HCT116 (cell line): ENCODE measurements at regions not wholly inside any gene's neighbourhood (a gene's known extent, or its start where the extent isn't known, plus 50 kb on each side); places are given as distances from the start of the nearest gene placed in this dataset.

Experiments
- ATAC-seq: fragments of 200-7000 bp; cut with Tn5 transposase; 2 replicates; pipeline ENCODE4 v1.9.1; 2020; ENCODE audit warnings: mild to moderate bottlenecking, moderate library complexity
- BruUV-seq: library from RNA; stranded (reverse); fragments of 400-500 nt; replicated peaks from 2 replicates; lab custom pipeline; 2021; lab: Mats Ljungman, UMichigan
- CTCF ChIA-PET: fragments of 300-600 bp; sonication (Branson Sonifier 250); formaldehyde crosslinking; loops from one replicate; lab custom pipeline; 2021; ENCODE audit warnings: antibody characterized with exemption; lab: Charles Lee
- POLR2A ChIA-PET: fragments of 300-600, 350-600 bp; sonication (Branson Sonifier 250); formaldehyde crosslinking; loops from one replicate; lab custom pipeline; 2021; ENCODE audit warnings: antibody characterized with exemption; lab: Charles Lee
- RAD21 ChIA-PET, 2 experiments: fragments of 300-600 bp; sonication (Branson Sonifier 250); formaldehyde crosslinking; loops; one replicate each; lab custom pipeline; 2023; ENCODE audit warnings: low total read pairs in 2 of 2; ENCODE audit not compliant: uncharacterized antibody in 2 of 2, unreplicated experiment in 2 of 2, low non-redundant PET in 1 of 2; lab: Charles Lee
- DNase-seq: peaks from one replicate; pipeline ENCODE4 v3.0.0-alpha.2; 2010; ENCODE audit warnings: low read depth, low spot score
- H2AFZ ChIP-seq: fragments of 200-600 bp; shearing (Covaris generic), sonication (generic); 2 replicates; pipeline ENCODE4 v1.6.1; 2017; ENCODE audit warnings: low read depth, mixed run types, mixed read lengths, antibody characterized with exemption, low read length; ENCODE audit not compliant: poor library complexity, severe bottlenecking
- H3K27ac ChIP-seq: 2 replicates; pipeline ENCODE4 v1.5.1; 2012; ENCODE audit warnings: low read depth, low read length
- H3K27me3 ChIP-seq: fragments of 200-600 bp; sonication (generic); 2 replicates; pipeline ENCODE4 v1.6.1; 2016; ENCODE audit warnings: mixed run types, low read length, mixed read lengths; ENCODE audit not compliant: insufficient read depth
- H3K36me3 ChIP-seq, 2 experiments: fragments of 200-500 bp in 1 of 2; fragments of 200-600 bp in 1 of 2; sonication (Bioruptor generic) in 1 of 2; sonication (generic) in 1 of 2; 2 replicates each; pipeline versions ENCODE4 v1.5.1 to v1.6.1; 2014 to 2016; ENCODE audit warnings: low read length in 2 of 2, inconsistent platforms in 1 of 2, mixed read lengths in 1 of 2, mixed run types in 1 of 2; ENCODE audit not compliant: insufficient read depth in 2 of 2, control insufficient read depth in 1 of 2
- H3K4me1 ChIP-seq, 2 experiments: fragments of 200-600 bp in 1 of 2; sonication (generic) in 1 of 2; 2 replicates each; pipeline versions ENCODE4 v1.5.1 to v1.6.1; 2012 to 2017; ENCODE audit warnings: low read length in 2 of 2, inconsistent platforms in 1 of 2, mild to moderate bottlenecking in 1 of 2, mixed read lengths in 1 of 2, mixed run types in 1 of 2, moderate library complexity in 1 of 2; ENCODE audit not compliant: insufficient read depth in 2 of 2, control insufficient read depth in 1 of 2
- H3K4me2 ChIP-seq: fragments of 200-600 bp; sonication (generic); 2 replicates; pipeline ENCODE4 v1.6.1; 2017; ENCODE audit warnings: mixed run types, low read length, mixed read lengths
- H3K4me3 ChIP-seq, 2 experiments: fragments of 200-600 bp in 1 of 2; sonication (generic) in 1 of 2; replicated peaks in 1 of 2; 2 replicates each; pipeline ENCODE4 v1.5.1; 2011 to 2016; ENCODE audit warnings: low read length in 2 of 2, control low read depth in 1 of 2, low read depth in 1 of 2, mild to moderate bottlenecking in 1 of 2, mixed read lengths in 1 of 2, mixed run types in 1 of 2
- H3K79me2 ChIP-seq: fragments of 200-600 bp; sonication (generic); 2 replicates; pipeline ENCODE4 v1.6.1; 2017; ENCODE audit warnings: mild to moderate bottlenecking, mixed run types, low read length, moderate library complexity, mixed read lengths; ENCODE audit not compliant: insufficient read depth
- H3K9ac ChIP-seq: fragments of 200-600 bp; sonication (generic); 2 replicates; pipeline ENCODE4 v1.6.1; 2016; ENCODE audit warnings: low read length, mixed read lengths
- H3K9me2 ChIP-seq: fragments of 200-600 bp; sonication (generic), shearing (Covaris generic); 2 replicates; pipeline ENCODE4 v1.6.1; 2017; ENCODE audit warnings: mixed run types, mild to moderate bottlenecking, moderate library complexity; ENCODE audit not compliant: insufficient read depth
- H3K9me3 ChIP-seq, 2 experiments: fragments of 200-500 bp in 1 of 2; fragments of 200-600 bp in 1 of 2; sonication (Bioruptor generic) in 1 of 2; sonication (generic) in 1 of 2; 2 replicates each; pipeline ENCODE4 v1.6.1; 2014 to 2017; ENCODE audit warnings: low read length in 2 of 2, mixed read lengths in 2 of 2, inconsistent platforms in 1 of 2, low read depth in 1 of 2, mild to moderate bottlenecking in 1 of 2, mixed run types in 1 of 2, moderate library complexity in 1 of 2; ENCODE audit not compliant: control insufficient read depth in 1 of 2, insufficient read depth in 1 of 2
- H4K20me1 ChIP-seq: fragments of 200-600 bp; sonication (generic), shearing (Covaris generic); 2 replicates; pipeline ENCODE4 v1.6.1; 2017; ENCODE audit warnings: mixed run types, mild to moderate bottlenecking, moderate library complexity; ENCODE audit not compliant: insufficient read depth
- EGR1 ChIP-seq: IDR thresholded peaks from 2 replicates; pipeline ENCODE4 v1.6.1; 2012; ENCODE audit warnings: low read depth
- EZH2phosphoT487 ChIP-seq: fragments of 200-600 bp; IDR thresholded peaks from 2 replicates; pipeline ENCODE4 v1.6.1; 2018; ENCODE audit warnings: antibody characterized with exemption, borderline replicate concordance
- JUND ChIP-seq: IDR thresholded peaks from 2 replicates; pipeline ENCODE4 v1.6.1; 2012
- POLR2A ChIP-seq: IDR thresholded peaks from 2 replicates; pipeline ENCODE4 v1.7.0; 2011; ENCODE audit warnings: borderline replicate concordance; ENCODE audit not compliant: insufficient read depth, insufficient read length; ENCODE audit errors: extremely low read depth
- POLR2AphosphoS5 ChIP-seq: IDR thresholded peaks from 2 replicates; pipeline ENCODE4 v1.6.1; 2011; ENCODE audit warnings: mild to moderate bottlenecking, low read depth, low read length, moderate library complexity
- RAD21 ChIP-seq: IDR thresholded peaks from 2 replicates; pipeline ENCODE4 v1.6.1; 2012; ENCODE audit warnings: low read depth, mild to moderate bottlenecking
- REST ChIP-seq: IDR thresholded peaks from 2 replicates; pipeline ENCODE4 v1.6.1; 2012; ENCODE audit warnings: low read depth
- SP1 ChIP-seq: IDR thresholded peaks from 2 replicates; pipeline ENCODE4 v1.6.1; 2012; ENCODE audit warnings: low read depth
- YY1 ChIP-seq: IDR thresholded peaks from 2 replicates; pipeline ENCODE4 v1.6.1; 2011; ENCODE audit warnings: low read length, low read depth, moderate library complexity, mild to moderate bottlenecking; ENCODE audit not compliant: insufficient replicate concordance; ENCODE audit errors: extremely low read depth
- ZBTB33 ChIP-seq: IDR thresholded peaks from 2 replicates; pipeline ENCODE4 v1.6.1; 2011; ENCODE audit warnings: mild to moderate bottlenecking, low read length, moderate library complexity; ENCODE audit not compliant: insufficient replicate concordance; ENCODE audit errors: extremely low read depth
- ZFX ChIP-seq: fragments of 450-650 bp; IDR thresholded peaks from 2 replicates; pipeline ENCODE4 v1.6.1; 2017
- intact Hi-C: fragments of 100-400 bp; cut with micrococcal nuclease; formaldehyde crosslinking; loops from 2 replicates; pipeline ENCODE4 v1.10.0; 2022
- TF ChIP-seq, protein P1 (sequence below): IDR thresholded peaks from 2 replicates; pipeline ENCODE4 v1.6.1; 2012
- TF ChIP-seq, protein P2 (sequence below), 3 experiments: fragments of 200-600 bp in 1 of 3; sonication (generic) in 1 of 3; IDR thresholded peaks in 2 of 3; conservative IDR thresholded peaks in 1 of 3; 2 replicates each; pipeline ENCODE4 v1.5.1; 2012 to 2017; ENCODE audit warnings: low read depth in 2 of 3, low read length in 2 of 3, antibody characterized with exemption in 1 of 3, borderline replicate concordance in 1 of 3, control low read depth in 1 of 3, mild to moderate bottlenecking in 1 of 3, mixed read lengths in 1 of 3, mixed run types in 1 of 3, moderate library complexity in 1 of 3; ENCODE audit not compliant: insufficient read depth in 1 of 3

GRCh38 chr4:130432289-130432688, 1336.3 kb downstream of the C4orf33 start:
- TF ChIP-seq YY1: no peak
- TF ChIP-seq JUND: no peak
- no peak for TF ChIP-seq ZBTB33
- TF ChIP-seq EZH2phosphoT487: no peak
- TF ChIP-seq, protein P1, sequence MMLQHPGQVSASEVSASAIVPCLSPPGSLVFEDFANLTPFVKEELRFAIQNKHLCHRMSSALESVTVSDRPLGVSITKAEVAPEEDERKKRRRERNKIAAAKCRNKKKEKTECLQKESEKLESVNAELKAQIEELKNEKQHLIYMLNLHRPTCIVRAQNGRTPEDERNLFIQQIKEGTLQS: no peak
- no peak for TF ChIP-seq EGR1
- intact Hi-C loops: no loop called here
- Histone ChIP-seq H3K9me3 (no peaks in the 10 kb centered on the region), H3K4me2 (no peak overlapping the region), H3K9me2 (no peaks in the 10 kb centered on the region), H3K27ac (no peak overlapping the region), H3K4me1 (no peaks in the 10 kb centered on the region), H3K36me3 (no peaks in the 10 kb centered on the region), H3K79me2 (no peaks in the 10 kb centered on the region), H4K20me1 (no peaks in the 10 kb centered on the region), H3K9ac (no peak overlapping the region), H2AFZ (no peak overlapping the region), H3K4me3 (no peak overlapping the region), H3K27me3 (no peaks in the 10 kb centered on the region)
- ChIA-PET CTCF (no interaction called here), POLR2A (no interaction called here), RAD21 (no interaction called here)
- DNase-seq: no peak
- BruUV-seq: no TSS peak
- ATAC-seq: no peak

DNA sequence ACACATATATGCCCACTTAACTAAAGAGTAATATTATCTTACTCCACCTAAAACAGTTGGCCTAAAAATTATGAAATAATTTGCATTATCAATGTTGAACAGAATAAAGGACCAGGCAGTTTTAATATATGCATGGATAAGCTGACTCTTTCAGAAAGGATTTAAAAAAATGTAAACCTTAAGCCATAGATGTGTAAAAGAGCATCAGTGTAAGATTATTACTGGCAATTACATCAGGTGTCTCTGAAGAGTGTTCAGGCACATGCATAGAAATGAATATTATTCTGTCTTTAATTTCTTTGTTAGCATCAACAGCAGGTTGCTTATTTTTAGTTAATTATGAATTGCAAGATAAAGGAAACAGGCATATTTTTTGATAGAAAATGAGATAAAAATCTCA, 1353.8 kb downstream of the C4orf33 start:
- Histone ChIP-seq H3K9me2 (no peaks in the 10 kb centered on the region), H3K4me2 (no peak overlapping the region), H3K9me3 (no peaks in the 10 kb centered on the region), H3K4me1 (no peaks in the 10 kb centered on the region), H3K4me3 (no peak overlapping the region), H3K79me2 (no peaks in the 10 kb centered on the region), H3K9ac (no peak overlapping the region), H3K27ac (no peak overlapping the region), H2AFZ (no peak overlapping the region), H4K20me1 (no peaks in the 10 kb centered on the region), H3K36me3 (no peaks in the 10 kb centered on the region), H3K27me3 (no peaks in the 10 kb centered on the region)
- ChIA-PET CTCF (no interaction called here), RAD21 (no interaction called here), POLR2A (no interaction called here)
- intact Hi-C loops: no loop called here
- DNase-seq: no peak
- BruUV-seq: no TSS peak
- ATAC-seq: no peak
- TF ChIP-seq SP1 (no peak), ZFX (no peak), RAD21 (no peak), YY1 (no peak), REST (no peak), EZH2phosphoT487 (no peak), POLR2AphosphoS5 (no peak), POLR2A (no peak), JUND (no peak)
- TF ChIP-seq, protein P2, sequence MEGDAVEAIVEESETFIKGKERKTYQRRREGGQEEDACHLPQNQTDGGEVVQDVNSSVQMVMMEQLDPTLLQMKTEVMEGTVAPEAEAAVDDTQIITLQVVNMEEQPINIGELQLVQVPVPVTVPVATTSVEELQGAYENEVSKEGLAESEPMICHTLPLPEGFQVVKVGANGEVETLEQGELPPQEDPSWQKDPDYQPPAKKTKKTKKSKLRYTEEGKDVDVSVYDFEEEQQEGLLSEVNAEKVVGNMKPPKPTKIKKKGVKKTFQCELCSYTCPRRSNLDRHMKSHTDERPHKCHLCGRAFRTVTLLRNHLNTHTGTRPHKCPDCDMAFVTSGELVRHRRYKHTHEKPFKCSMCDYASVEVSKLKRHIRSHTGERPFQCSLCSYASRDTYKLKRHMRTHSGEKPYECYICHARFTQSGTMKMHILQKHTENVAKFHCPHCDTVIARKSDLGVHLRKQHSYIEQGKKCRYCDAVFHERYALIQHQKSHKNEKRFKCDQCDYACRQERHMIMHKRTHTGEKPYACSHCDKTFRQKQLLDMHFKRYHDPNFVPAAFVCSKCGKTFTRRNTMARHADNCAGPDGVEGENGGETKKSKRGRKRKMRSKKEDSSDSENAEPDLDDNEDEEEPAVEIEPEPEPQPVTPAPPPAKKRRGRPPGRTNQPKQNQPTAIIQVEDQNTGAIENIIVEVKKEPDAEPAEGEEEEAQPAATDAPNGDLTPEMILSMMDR (IDR thresholded peaks at IDR 0.05 in 2 of 3, conservative IDR thresholded peaks at IDR 0.05 in 1 of 3; ENCODE audit: borderline replicate concordance in 1 of 3, insufficient read depth in 1 of 3, low read depth in 2 of 3, low read length in 2 of 3): no peak
